Gastroesophageal sphincter (tissue), 3 donors: ENCODE measurements at regions not wholly inside any gene's neighbourhood (a gene's known extent, or its start where the extent isn't known, plus 50 kb on each side); places are given as distances from the start of the nearest gene placed in this dataset.

Source experiments
- EP300 ChIP-seq: sonication (generic); formaldehyde crosslinking; IDR thresholded peaks from one replicate; pipeline ENCODE4 v1.6.1; 2017; ENCODE audit warnings: antibody characterized with exemption, mild to moderate bottlenecking
- POLR2A ChIP-seq, 2 donors: fragments of 450-650 bp; IDR thresholded peaks; one replicate each; pipeline ENCODE4 v1.6.1; 2017; ENCODE audit warnings: antibody characterized with exemption in 2 of 2, mild to moderate bottlenecking in 2 of 2, moderate library complexity in 1 of 2
- POLR2AphosphoS5 ChIP-seq: sonication (generic); formaldehyde crosslinking; IDR thresholded peaks from one replicate; pipeline ENCODE4 v1.6.1; 2017; ENCODE audit warnings: antibody characterized with exemption
- TF ChIP-seq, protein P1 (sequence below), 4 experiments: fragments of 200-600 bp in 2 of 4; fragments of 450-650 bp in 2 of 4; sonication (generic) in 1 of 4; IDR thresholded peaks; one replicate each; pipeline ENCODE4 v1.5.1; 2017 to 2019; ENCODE audit warnings: antibody characterized with exemption in 4 of 4, mild to moderate bottlenecking in 2 of 4, moderate library complexity in 2 of 4

DNA sequence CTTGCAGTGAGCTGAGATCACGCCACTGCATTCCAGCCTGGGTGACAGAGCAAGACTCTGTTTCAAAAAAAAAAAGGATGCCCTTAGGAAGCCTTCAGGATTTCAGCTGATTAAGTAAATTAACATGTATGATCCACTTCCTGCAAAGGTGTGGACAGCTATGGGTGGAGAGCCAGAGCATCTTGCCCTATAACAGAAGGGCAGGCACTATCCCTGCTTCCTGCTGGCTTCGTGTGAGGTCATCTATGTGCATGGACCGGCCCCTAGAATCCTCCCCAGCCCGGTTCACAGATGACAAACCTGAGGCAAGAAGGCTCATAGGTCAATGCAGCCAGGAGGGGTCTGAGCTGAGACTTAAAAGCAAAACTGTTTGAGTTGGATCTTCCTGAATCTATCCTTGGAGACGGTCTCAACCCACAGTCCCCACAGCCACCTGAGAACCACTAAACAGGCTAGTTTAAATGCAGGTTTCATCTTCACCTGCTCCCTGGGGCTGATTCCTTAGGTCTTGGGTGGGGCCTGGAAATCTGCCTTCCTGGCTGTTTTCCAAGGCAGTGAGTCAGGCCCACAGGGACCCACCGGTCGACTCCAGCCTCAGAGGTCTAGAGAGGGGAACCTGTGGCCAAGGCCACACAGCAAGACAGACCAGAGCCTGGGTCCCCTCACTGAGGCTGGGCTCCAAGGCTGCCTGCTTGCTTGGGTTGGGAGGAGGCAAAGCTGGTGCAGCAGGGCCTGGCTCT lies 55.2 kb upstream of the MPEG1 start:
- TF ChIP-seq, protein P1, sequence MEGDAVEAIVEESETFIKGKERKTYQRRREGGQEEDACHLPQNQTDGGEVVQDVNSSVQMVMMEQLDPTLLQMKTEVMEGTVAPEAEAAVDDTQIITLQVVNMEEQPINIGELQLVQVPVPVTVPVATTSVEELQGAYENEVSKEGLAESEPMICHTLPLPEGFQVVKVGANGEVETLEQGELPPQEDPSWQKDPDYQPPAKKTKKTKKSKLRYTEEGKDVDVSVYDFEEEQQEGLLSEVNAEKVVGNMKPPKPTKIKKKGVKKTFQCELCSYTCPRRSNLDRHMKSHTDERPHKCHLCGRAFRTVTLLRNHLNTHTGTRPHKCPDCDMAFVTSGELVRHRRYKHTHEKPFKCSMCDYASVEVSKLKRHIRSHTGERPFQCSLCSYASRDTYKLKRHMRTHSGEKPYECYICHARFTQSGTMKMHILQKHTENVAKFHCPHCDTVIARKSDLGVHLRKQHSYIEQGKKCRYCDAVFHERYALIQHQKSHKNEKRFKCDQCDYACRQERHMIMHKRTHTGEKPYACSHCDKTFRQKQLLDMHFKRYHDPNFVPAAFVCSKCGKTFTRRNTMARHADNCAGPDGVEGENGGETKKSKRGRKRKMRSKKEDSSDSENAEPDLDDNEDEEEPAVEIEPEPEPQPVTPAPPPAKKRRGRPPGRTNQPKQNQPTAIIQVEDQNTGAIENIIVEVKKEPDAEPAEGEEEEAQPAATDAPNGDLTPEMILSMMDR (IDR thresholded peaks at IDR 0.05), result no peak
- TF ChIP-seq POLR2A (IDR thresholded peaks at IDR 0.05) (no peak), POLR2AphosphoS5 (no peak), EP300 (no peak)
